ENCODE measurements at regions not wholly inside any gene's neighbourhood (a gene's known extent, or its start where the extent isn't known, plus 50 kb on each side); places are given as distances from the start of the nearest gene placed in this dataset.

DNA sequence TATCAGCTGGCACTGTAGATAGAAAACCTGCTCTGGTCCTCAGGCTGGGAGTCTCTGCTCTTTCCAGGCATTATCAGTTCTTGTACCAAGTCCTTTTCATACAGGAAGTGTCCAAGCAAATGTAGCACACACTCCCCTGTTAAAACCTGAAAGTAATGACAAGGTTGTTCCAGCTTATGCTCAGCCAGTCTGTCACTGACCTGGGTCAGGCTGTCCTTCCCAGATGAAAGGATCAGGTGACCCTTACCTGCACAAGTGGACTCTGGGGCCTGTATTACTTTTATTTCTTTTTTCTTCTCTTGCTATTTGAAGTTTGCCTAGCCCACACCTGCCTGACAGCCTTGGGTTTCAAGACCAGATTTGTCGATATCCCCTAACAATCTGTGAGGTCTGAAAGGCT lies 156.3 kb upstream of the SESN3 start:
- no peak for DNase-seq (ENCODE audit: low read depth in 2 of 2)

DNA sequence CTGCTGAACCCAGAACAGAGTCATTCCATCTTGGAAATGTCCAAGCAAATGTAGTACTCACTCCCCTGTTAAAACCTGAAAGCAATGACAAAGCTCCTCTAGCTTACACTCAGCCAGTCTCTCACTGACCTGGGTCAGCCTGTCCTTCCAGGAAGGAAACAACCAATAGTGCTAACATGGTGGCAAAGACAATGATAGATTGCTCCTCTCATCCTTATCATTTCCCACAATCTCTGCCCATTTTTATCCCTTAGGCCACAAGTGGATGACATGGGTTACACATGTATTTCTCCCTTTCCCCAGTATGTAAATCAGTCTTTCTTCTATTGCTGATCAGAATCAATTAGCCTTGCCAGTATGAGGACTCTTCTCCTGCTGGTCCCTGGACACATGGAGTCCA lies 154.6 kb upstream of the SESN3 start:
- no peak for DNase-seq (ENCODE audit: low read depth in 2 of 2)

DNA sequence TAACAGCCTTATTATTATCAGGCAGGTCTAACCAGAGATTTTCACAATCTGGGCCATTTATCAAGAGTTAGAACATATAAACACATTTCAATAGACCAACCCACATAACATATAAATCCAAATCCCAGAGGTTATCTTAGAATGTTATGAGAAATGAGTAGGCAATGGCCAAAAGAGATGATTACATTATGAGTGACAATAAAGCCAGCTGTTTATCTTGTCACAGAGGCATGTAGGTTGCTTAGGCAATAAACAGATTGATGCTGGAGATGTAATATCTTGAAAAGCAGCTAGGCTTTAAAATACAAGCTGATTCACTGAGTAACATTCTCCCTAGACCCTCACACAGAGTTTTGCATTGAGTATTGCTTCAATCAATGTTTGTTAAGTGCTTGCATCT lies 148.5 kb upstream of the SESN3 start:
- no peak for DNase-seq (ENCODE audit: low read depth in 2 of 2)

DNA sequence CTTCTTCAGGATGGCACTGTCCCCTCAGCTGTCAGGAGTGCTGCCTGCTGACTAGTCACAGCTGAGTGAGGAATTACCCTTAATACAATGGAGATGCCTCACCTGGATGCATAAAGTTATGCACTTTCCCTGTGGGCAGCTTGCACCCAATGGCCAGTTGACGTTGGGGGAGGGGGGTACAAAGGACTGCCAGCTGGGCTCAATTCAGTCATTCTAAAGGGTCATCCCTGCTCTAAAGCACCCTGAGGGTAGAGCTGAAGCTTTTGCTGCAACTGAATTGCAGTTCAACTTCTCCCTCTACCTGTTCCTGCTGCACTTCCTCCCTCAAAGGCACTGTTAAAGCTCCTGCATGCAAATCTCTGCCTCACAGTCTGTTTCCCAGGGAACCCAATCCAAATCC lies 147.8 kb upstream of the SESN3 start:
- no peak for DNase-seq (ENCODE audit: low read depth in 2 of 2)

DNA sequence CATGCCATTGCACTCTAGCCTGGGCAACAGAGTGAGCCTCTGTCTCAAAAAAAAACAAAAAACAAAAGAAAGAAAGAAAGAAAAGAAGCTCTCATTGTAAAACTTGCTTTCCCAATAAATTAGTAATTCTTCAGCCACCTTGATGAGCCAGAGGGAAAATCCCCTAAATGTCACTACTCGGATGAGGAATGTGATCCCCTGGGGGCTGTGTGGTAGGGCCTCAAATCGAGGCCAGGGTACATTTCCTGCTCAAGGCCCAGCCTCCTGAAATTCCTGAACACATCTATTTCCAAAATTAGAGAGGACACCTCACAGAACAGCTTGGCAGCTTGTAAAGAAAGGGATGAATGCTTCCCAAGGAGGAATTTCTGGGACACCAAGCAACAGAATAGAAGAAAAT lies 147.1 kb upstream of the SESN3 start:
- no peak for DNase-seq (ENCODE audit: low read depth in 2 of 2)

DNA sequence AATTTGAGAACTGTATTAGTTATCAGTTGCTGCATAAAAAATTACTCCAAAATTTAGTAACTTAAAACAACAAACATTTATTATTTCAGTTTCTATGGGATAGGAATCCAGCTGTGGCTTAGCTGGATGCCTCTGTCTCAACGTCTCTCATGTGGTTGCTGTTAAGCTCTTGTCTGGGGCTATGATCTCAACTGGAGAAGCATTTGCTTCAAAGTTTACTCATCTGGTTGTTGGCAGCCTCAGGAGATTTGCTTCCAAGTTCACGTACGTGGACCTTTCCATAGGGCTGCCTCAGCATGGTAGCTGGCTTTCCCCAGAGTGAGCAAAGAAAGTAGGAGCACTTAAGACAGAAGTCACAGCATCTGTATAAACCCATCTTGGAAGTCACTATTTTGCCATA lies 144.9 kb upstream of the SESN3 start:
- DNase-seq (ENCODE audit: low read depth in 2 of 2): no peak

DNA sequence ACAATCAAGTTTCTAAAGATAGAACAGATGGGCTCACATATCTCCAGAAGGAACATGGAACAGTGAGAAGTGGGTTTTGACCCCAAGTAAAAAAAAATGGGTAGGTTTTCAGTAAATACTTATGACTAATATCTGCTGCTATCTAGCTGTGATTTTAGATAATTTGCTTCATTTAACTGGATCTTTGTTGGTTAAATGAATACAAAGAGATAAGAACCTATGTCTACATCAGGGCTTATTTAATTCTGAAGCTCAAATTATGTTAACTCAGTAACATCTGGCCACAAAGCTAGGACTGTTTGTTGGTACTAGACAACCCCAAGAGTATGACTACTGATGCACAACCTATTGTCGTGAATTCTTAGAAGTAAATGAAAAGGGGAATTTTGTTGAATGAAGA lies 144.4 kb upstream of the SESN3 start:
- no peak for DNase-seq (ENCODE audit: low read depth in 2 of 2)

DNA sequence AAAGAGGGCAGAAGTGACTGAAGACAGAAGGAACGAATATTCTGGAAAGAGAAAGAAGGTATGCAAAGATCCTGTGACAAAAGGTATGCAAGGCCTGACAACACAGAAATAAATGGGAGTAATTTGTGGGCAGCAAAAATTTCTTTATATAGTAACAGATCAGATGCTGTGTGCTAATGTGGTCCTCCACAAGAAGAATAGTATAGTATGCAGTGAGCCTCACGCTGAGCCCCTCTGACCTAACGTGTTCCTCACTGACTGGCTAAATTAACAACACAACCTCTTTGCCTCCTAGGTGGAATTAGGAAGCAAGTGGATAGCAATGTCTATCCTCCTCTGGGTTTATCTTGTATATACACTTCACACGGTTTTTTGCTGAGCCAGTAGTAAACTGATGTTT lies 143.1 kb upstream of the SESN3 start:
- no peak for DNase-seq (ENCODE audit: low read depth in 2 of 2)

DNA sequence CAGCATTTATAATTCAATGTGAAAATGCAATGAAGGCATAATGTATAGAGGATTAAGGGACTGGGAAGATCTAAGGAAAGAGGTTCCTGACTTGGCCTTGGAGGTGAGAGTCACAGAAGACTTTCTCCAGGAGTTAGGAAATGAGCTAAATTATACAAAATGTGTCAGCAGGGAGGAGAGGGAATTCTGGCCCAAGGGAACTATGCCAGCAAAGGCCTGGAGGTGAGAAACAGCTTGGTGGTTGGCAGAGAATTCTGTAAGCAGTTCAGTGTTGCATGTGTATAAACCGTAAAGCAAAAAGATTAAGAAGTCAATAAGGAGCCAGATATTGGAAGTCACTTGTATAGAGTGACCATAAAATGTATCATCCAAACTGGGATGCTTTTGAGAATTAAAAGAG lies 142.2 kb upstream of the SESN3 start:
- no peak for DNase-seq (ENCODE audit: low read depth in 2 of 2)

DNA sequence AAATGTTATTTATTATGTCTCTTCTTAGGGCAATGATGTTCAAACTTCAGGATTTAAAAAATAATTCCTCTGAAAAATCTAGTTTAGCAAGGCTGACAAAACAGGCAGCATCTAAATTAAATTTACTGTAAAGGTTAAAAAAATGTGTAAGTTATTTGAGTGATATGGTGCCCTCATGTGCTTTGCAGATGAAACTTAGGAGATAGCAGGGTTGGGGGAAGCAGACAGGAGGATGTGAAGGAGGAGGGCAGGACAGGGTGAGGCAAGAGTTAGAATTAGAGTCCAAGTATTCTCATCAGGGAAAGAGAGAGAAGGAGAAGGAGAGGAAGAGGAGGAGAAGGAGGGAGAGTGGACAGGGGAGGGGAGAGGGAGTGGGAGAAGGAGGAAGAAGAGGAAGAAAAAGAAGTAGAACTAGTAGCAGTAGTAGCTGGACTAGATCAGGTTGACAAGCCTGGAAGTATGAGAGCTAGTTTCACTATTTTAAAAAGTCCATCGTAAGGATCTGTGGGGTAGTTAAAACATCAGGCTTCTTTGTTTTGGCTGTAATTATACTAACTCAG lies 141.2 kb upstream of the SESN3 start:
- no peak for DNase-seq (ENCODE audit: low read depth in 2 of 2)

DNA sequence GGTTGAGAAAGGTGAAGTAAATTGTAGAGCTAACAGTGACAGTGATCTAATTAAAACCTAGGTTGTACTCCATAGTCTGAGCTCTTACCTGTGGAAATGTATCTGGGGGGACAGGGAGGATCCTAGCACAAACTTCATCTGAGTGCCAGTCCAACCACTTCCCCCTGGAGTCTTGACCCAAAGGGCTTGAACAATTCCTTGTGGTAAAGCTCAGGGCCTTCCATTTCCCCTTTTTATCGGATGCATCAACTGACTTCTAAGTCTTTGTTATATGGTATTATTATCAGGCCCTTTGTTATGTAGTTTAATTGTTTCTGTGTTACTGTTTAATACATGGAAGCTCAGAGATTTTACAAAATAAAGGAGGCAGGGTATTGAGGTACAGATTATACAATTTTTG lies 140.2 kb upstream of the SESN3 start:
- no peak for DNase-seq (ENCODE audit: low read depth in 2 of 2)

DNA sequence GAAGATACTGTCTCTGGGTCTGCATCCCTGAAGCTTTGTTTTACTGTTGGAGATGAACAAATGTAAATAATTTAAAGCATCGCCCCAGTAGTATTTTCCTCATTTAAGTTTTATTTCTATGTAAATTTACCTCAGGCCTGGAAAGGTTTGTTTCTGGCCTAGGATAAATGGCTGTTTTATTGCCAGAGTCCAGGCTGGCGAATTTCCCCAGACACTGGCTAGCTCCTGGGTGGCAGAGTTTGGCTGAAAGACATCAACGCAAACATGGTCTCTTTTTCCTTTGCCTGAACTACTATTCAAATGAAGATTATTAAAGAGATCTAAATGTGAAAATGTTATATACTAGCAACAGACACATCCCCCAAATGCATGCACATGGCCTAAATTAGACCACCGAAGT lies 136.7 kb upstream of the SESN3 start:
- DNase-seq (ENCODE audit: low read depth in 2 of 2): no peak

DNA sequence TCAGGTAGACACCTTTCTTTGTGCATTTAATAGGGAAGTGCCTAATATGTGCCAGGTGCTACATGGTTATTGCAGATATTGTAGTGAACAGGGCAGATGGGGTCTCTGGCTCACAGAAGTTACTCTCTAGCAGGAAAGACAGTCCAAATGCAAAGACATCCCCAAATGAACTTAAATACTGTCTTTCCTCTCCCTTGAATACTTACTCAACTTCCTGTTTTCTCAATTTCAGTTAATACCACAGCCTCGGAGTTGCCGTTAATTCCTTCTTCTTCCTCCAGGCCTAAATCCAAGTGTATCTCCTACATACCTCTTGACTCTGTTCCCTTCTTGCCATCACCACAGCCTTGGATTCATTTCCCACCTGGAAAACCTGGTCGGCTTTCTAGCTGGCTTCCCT lies 134.3 kb upstream of the SESN3 start:
- DNase-seq (ENCODE audit: low read depth in 2 of 2): no peak

DNA sequence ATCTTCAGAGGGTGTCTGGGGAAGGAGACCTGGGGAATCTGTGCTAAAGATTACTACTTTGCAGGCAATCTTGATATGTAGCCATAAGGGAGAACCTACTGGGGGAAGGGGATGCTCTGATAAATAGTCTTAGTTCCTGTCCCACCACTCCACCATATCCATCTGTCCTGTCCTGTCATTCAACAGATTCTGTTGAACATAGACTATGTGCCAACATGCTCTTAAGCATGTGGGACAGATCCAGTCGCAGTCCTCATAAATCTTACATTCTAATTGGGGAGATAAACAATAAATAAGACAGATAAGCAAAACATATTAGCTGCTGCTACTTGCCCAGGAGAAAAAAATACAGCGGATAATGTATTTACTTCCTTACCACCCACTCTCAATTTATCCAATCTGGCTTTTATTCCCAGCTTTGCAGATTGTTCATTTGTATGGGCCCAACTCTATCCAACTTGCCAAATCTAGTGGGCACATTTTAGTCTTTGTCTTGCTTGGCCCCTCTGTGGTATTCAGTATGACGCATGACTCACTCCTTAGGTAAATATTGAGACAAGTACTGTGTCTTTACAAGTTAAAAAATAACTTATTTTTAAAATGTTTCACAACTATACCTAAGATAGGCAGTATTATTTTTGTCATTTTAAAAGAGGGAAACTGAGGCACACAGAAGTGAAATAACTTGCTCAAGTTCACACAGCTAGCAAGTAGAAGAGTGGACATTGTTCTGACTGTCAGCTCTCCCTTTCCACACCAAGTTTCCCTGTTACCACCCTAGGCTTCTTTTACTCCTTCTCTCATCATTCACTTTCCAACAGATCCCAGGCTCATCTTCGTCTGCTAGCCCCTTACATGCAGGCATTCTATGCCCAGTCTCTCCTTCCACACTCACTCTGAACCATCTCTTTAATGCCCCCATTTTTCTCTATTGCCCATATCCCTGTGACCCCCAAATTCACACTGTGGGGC lies 133.6 kb upstream of the SESN3 start:
- no peak for DNase-seq (ENCODE audit: low read depth in 2 of 2)

DNA sequence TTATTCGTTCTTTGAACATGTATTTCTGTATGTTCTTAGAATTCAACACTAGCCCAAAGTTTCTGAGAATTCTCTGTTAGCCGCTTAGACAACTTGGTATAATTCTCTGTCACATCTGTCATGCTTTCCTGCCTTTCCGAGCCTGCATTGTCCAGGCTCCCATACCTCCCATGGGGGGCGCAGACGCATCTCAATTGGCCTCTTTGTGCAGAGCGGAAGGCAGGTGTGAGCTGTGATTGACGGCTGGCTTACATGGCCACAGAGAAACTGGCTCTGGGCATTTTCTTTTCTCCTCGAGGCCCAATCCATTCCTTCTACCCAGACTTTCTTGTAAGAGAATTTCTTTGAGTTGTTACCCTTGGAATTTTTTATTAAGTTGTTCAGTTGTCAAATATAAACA lies 132.7 kb upstream of the SESN3 start:
- DNase-seq (ENCODE audit: low read depth in 2 of 2): no peak

DNA sequence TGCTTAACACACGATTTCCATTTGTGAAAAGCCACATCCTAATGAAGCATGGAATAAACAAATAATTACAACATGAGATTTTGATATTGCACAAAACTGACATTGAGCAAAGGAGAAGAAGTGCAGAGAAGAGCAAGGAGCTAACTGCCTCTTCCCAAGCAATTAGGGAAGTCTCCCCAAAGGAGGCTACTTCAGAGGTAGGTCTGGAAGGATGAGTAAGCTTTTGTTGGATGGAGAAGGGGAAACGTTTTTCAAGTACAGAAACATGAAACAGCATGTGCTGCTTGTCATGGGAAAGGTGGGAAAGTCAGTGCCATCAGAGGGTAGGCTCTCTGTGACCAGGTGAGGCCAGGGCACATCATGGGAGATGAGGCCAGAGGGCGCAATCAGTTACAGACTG lies 132.2 kb upstream of the SESN3 start:
- DNase-seq (ENCODE audit: low read depth in 2 of 2): no peak

DNA sequence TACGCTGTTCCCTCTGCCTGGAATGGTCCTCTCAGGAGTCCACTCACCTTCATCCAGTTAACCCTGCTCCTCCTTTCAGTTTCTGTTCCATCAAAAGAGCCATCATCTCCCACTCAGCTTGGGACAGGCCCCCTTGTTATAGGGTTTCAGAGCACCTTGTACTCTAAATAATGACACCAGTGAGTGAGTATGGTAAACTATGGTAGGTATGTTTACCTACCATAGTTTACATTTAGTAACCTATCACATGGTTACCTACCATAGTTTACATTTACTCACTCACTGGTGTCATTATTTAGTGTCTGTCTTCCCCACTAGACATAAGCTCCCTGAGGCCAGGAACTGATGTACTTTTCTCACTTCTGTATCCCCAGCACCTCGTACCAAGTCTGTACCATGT lies 130.2 kb upstream of the SESN3 start:
- DNase-seq (ENCODE audit: low read depth in 2 of 2): no peak

DNA sequence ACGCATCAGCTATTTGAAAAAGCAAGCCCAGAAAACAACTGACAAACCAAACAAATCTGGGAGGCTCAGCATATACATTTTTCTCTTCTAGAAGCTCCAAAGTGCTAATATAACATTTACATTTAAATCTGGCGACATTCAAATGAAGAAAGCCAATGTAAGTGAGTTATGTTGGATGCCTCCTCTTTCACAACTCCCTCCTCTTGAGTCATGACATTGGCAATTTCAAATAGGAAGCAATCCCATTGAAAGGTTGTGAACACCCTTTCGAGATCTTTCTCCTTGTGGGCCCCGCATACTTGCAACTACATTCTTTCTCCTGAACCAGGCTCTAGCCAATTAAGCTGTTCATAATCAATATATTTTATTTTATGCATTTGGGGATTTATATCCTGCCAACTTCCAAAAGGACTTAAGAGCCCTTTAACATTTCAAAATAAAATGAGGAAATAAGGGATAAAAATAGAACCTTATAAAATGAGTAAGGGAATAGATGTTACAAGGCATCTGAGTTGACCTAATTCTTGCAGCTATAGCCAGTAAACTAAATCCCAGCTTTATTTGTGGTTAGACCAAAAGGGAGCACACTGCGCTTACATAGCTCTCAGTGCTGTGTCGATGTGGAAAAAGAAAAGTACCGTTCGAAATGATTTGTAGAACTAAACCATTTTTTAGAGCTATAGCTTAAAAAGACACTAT lies 129.5 kb upstream of the SESN3 start:
- DNase-seq (ENCODE audit: low read depth in 2 of 2): no peak

DNA sequence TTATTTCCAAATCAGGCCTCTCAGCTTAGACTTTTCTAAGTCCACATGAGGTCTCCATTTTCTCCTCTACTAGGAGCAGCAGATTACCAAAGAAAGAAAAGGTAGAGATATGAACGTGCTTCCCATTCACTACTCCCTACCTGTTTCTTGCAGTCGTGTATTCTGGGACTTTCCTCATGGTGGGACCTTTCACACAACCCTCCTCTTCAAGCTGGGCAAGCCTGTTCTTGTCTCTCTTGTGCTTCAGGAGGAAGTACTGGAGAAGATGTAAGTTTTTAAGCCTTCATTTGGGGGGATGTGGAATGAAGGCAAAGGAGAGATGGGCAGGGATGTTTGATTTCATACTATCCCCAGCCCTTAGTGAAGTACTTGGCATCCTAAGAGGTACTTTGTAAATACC lies 128.8 kb upstream of the SESN3 start:
- no peak for DNase-seq (ENCODE audit: low read depth in 2 of 2)

DNA sequence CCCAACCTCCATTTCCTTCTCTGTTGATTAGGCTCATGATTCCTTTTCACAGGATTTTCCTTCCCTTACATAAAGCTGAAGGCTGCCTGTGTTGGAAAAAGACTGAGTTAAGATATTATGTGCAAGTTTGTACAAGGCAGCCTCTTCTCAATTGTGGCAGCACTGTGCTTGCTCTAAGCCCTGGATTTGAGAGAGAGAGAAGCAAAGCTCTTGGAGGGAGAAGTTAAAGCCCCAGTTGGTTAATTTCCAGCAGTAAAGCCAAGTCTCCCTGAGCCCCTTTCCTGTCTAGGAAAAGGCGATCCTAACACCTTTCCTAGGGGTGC lies 128.3 kb upstream of the SESN3 start:
- no peak for DNase-seq (ENCODE audit: low read depth in 2 of 2)

DNA sequence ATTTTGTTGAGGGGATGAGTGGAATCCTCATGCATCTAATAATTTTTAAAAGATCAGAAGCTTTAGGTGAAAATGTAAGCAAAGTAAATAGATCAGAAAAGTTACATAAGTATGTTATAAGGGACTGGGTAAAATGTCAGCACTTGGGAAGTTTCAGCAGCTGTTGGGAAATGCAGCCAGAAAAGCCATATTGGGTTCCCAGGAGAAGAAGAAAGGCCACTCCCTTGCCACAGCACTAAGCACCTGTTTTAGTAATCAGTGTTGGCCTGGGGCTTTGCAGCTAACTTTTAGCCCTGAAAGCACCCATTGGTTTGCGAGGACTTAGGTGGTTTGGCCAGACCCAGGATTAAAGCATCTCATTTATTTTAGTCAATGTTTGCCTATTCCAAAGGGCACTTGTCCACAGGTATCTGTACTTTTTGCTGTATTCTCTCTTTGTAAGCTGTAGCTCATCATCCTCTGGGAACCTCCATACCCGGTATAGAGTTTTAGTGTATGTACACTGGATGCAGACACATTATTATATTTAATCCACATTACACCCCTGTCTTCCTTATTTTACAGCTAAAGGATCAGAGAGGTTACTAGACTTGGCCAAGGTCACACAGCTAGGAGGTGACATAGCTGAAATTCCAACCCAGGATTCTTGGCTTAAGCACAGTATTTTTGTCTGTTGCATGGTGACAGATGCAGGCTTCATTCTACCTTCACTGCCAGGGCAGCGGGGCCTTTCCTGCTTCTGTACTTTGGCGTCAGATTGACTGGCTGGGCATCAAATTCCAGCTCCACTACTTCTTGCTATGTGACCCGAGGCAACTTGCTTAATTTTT lies 127.7 kb upstream of the SESN3 start:
- no peak for DNase-seq (ENCODE audit: low read depth in 2 of 2)

DNA sequence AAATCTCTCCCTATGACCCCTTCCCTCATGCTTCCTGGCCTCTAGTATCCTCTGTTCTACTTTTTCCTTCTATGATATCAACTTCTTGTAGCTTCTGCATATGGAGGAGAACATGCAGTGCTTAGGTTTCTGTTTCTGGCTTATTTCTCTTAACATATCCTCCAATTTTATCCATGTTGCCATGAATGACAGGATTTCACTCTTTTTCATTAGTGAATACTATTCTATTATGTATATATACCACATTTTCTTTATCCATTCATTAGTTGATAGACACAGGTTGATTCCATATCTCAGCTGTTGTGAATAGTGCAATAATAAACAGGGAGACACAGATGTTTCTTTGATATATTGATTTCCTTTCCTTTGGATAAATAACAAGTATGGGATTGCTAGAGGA lies 123.3 kb upstream of the SESN3 start:
- DNase-seq (ENCODE audit: low read depth in 2 of 2): no peak
